ENCODE measurements at regions not wholly inside any gene's neighbourhood (a gene's known extent, or its start where the extent isn't known, plus 50 kb on each side); places are given as distances from the start of the nearest gene placed in this dataset.

DNA sequence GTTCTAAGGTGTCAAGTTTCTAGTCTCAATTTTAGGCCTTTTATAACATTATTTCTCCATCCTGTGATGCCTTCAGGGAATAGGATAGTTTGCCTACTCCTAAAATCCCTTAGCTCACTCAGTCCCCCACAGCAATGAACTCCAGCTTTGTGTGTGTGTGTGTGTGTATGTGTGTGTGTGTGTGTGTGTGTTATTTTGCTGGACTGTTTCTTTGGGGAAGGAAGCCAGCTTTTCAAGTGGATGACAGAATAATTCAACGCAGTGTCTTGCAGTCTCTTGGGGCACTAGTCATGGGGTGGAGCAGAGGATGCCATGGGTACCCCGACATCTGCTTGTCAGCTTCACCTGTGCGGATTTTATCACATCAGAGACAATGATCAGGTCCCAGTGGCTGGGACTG, 262.8 kb upstream of the DAPK1 start:
- H3K36me3 ChIP-seq (ENCODE audit: control insufficient read depth in 2 of 2, insufficient read depth in 2 of 2, low read length in 1 of 2), result no peaks in the 10 kb centered on the region
- no peaks in the 10 kb centered on the region for H3K4me1 ChIP-seq (ENCODE audit: control insufficient read depth in 2 of 2, insufficient read depth in 2 of 2, low read length in 1 of 2)
- no peak overlapping the region for H3K27ac ChIP-seq (ENCODE audit: low read depth in 2 of 2, low read length in 1 of 2)
- WGBS, 2 donors, result 86 to 89% methylated on average over 3 of the region's 3 CpGs
- H3K4me3 ChIP-seq (ENCODE audit: low read depth in 1 of 2, low read length in 2 of 2), result no peak overlapping the region
- H3K9me3 ChIP-seq (ENCODE audit: control insufficient read depth in 2 of 2, insufficient read depth in 1 of 2, low read depth in 1 of 2, low read length in 1 of 2), result no peaks in the 10 kb centered on the region
- H3K27me3 ChIP-seq (ENCODE audit: control insufficient read depth in 1 of 2, insufficient read depth in 2 of 2, low read length in 2 of 2), result no peaks in the 10 kb centered on the region

DNA sequence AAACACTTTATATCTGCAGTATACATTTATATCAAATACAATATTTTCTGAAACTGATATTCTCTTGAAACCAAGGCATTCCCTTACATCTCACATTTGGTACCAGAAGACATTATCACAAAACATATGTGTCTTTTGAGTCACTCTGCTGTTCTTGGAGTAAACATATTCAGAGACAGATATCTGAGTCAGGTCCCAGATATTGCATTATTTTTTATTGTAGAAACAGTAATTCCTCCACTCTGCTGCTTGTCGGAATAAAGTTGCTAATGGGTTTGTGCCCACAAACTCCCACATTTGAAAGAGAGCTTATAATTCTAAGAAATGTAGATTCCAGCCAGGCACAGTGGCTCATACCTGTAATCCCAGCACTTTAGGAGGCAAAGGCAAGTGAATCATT, 261.1 kb upstream of the DAPK1 start:
- no peaks in the 10 kb centered on the region for H3K4me1 ChIP-seq (ENCODE audit: control insufficient read depth in 2 of 2, insufficient read depth in 2 of 2, low read length in 1 of 2)
- no peaks in the 10 kb centered on the region for H3K9me3 ChIP-seq (ENCODE audit: control insufficient read depth in 2 of 2, insufficient read depth in 1 of 2, low read depth in 1 of 2, low read length in 1 of 2)
- H3K4me3 ChIP-seq (ENCODE audit: low read depth in 1 of 2, low read length in 2 of 2), result no peak overlapping the region
- WGBS, 2 donors, result 62 to 86% methylated on average over 1 of the region's 1 CpG
- no peaks in the 10 kb centered on the region for H3K27me3 ChIP-seq (ENCODE audit: control insufficient read depth in 1 of 2, insufficient read depth in 2 of 2, low read length in 2 of 2)
- H3K36me3 ChIP-seq (ENCODE audit: control insufficient read depth in 2 of 2, insufficient read depth in 2 of 2, low read length in 1 of 2), result no peaks in the 10 kb centered on the region
- no peak overlapping the region for H3K27ac ChIP-seq (ENCODE audit: low read depth in 2 of 2, low read length in 1 of 2)

DNA sequence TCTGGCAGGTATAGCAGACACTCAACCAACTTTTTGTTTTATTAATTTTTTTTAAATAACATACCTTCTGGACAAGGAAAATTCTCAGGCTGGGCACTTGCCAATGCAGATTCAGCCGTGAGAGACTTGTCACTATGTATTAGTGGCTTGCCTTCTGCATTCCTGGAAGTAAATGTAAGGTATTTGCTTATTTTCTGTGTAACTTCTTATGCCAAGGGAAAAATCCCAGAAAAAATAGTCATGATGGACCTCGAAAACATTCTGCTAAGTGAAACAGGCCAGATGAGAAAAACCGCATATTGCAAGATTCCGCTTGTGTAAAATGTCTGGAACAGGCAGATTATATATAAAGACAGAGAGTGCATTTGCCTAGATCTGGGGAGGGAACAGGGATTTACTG, 260.3 kb upstream of the DAPK1 start:
- H3K27ac ChIP-seq (ENCODE audit: low read depth in 2 of 2, low read length in 1 of 2), result no peak overlapping the region
- no peaks in the 10 kb centered on the region for H3K4me1 ChIP-seq (ENCODE audit: control insufficient read depth in 2 of 2, insufficient read depth in 2 of 2, low read length in 1 of 2)
- WGBS, 2 donors, result 77 to 79% methylated on average over 4 of the region's 4 CpGs

DNA sequence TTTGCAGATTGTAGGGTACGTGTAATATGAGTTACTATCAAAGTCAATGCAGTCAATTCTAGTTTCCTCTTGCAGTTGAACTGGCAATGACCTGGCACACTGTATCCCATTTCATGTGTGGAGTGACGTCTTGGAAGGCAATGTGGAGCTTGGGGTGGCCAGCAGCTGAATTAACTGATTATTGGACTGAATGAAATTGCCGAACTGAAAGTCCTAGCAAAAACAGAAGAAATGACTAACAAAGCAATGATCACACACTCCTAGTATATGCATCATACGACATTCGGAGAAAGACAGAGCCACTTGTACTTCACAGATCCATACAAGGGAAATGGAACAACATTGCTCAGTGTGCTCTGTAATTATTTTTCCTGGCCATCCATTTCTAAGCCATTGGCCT, 259.1 kb upstream of the DAPK1 start:
- Histone ChIP-seq H3K27me3 (ENCODE audit: control insufficient read depth in 1 of 2, insufficient read depth in 2 of 2, low read length in 2 of 2) (no peaks in the 10 kb centered on the region), H3K27ac (ENCODE audit: low read depth in 2 of 2, low read length in 1 of 2) (no peak overlapping the region)
- 81 to 85% methylated on average over 5 of the region's 5 CpGs for WGBS, 2 donors

More for the DNA sequence above, 260.3 kb upstream of the DAPK1 start:
- H3K9me3 ChIP-seq (ENCODE audit: control insufficient read depth in 2 of 2, insufficient read depth in 1 of 2, low read depth in 1 of 2, low read length in 1 of 2), result no peaks in the 10 kb centered on the region
- H3K4me3 ChIP-seq (ENCODE audit: low read depth in 1 of 2, low read length in 2 of 2), result no peak overlapping the region
- no peaks in the 10 kb centered on the region for H3K36me3 ChIP-seq (ENCODE audit: control insufficient read depth in 2 of 2, insufficient read depth in 2 of 2, low read length in 1 of 2)
- no peaks in the 10 kb centered on the region for H3K27me3 ChIP-seq (ENCODE audit: control insufficient read depth in 1 of 2, insufficient read depth in 2 of 2, low read length in 2 of 2)

DNA sequence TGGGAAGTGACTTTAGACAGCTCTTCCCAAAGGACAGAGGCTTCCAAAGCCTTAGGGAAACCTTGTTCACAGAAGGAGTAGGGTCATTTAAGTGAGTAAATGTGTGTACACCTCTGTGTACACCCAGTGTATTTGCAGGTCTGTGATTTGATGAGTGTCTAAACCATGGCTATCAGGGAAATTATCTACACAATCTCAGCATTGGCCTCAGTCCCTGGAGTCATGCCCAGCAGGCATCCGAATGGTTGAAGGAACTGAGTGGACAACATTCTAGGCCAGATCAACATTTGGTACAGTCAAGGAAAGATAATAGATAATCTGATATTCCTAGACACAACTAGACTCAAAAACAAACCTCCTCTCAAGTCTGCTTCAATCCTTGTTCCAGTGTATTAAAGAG, 258.4 kb upstream of the DAPK1 start:
- WGBS, 2 donors, result 52% methylated on average over 1 of the region's 1 CpG
- no peaks in the 10 kb centered on the region for H3K27me3 ChIP-seq (ENCODE audit: control insufficient read depth in 1 of 2, insufficient read depth in 2 of 2, low read length in 2 of 2)

More for the DNA sequence above, 259.1 kb upstream of the DAPK1 start:
- Histone ChIP-seq H3K9me3 (ENCODE audit: control insufficient read depth in 2 of 2, insufficient read depth in 1 of 2, low read depth in 1 of 2, low read length in 1 of 2) (no peaks in the 10 kb centered on the region), H3K36me3 (ENCODE audit: control insufficient read depth in 2 of 2, insufficient read depth in 2 of 2, low read length in 1 of 2) (no peaks in the 10 kb centered on the region), H3K4me3 (ENCODE audit: low read depth in 1 of 2, low read length in 2 of 2) (no peak overlapping the region), H3K4me1 (ENCODE audit: control insufficient read depth in 2 of 2, insufficient read depth in 2 of 2, low read length in 1 of 2) (no peaks in the 10 kb centered on the region)

DNA sequence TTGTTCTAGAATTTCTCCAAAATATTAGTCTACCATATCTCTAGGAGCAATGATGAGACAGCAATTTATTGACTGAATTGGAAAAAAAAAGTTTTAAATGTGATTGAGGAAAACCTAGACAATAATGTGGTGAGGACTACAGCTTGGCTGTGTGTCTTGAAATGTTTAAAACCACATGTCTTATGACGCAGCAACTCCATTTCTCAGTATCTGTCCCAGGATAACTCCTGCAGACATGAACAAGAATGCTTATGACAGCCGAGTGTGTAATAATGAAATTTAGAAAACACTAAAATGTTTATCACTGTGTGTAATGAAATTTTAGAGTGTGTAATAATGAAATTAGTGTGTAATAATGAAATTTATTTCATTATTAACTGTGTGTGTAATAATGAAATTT, 254.1 kb upstream of the DAPK1 start:
- Histone ChIP-seq H3K27me3 (ENCODE audit: control insufficient read depth in 1 of 2, insufficient read depth in 2 of 2, low read length in 2 of 2) (no peaks in the 10 kb centered on the region), H3K36me3 (ENCODE audit: control insufficient read depth in 2 of 2, insufficient read depth in 2 of 2, low read length in 1 of 2) (no peaks in the 10 kb centered on the region), H3K9me3 (ENCODE audit: control insufficient read depth in 2 of 2, insufficient read depth in 1 of 2, low read depth in 1 of 2, low read length in 1 of 2) (no peaks in the 10 kb centered on the region), H3K4me1 (ENCODE audit: control insufficient read depth in 2 of 2, insufficient read depth in 2 of 2, low read length in 1 of 2) (no peaks in the 10 kb centered on the region), H3K4me3 (ENCODE audit: low read depth in 1 of 2, low read length in 2 of 2) (no peak overlapping the region), H3K27ac (ENCODE audit: low read depth in 2 of 2, low read length in 1 of 2) (no peak overlapping the region)
- 80 to 81% methylated on average over 2 of the region's 2 CpGs for WGBS, 2 donors

More for the DNA sequence above, 258.4 kb upstream of the DAPK1 start:
- no peaks in the 10 kb centered on the region for H3K36me3 ChIP-seq (ENCODE audit: control insufficient read depth in 2 of 2, insufficient read depth in 2 of 2, low read length in 1 of 2)
- H3K9me3 ChIP-seq (ENCODE audit: control insufficient read depth in 2 of 2, insufficient read depth in 1 of 2, low read depth in 1 of 2, low read length in 1 of 2), result no peaks in the 10 kb centered on the region
- no peak overlapping the region for H3K27ac ChIP-seq (ENCODE audit: low read depth in 2 of 2, low read length in 1 of 2)
- no peaks in the 10 kb centered on the region for H3K4me1 ChIP-seq (ENCODE audit: control insufficient read depth in 2 of 2, insufficient read depth in 2 of 2, low read length in 1 of 2)
- H3K4me3 ChIP-seq (ENCODE audit: low read depth in 1 of 2, low read length in 2 of 2), result no peak overlapping the region

DNA sequence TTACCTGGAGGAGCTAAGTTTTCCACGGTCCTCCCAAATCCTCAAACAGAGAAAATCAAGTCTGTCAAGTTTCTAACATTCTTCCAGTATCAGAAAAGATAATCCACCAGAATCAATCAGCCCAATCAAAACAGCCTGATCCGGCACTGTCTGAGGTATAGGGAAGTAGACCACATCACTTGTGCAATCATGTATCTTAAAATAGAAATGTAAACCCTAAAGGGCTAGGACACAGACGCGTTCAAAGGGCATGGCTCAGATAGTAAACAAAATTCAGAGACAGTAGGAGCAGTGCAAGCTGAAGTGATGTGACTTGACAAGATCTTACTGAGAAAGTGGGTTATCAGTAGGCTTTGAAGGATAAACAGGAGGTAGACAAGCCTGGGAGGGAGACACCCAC, 252.4 kb upstream of the DAPK1 start:
- H3K4me1 ChIP-seq (ENCODE audit: control insufficient read depth in 2 of 2, insufficient read depth in 2 of 2, low read length in 1 of 2), result no peaks in the 10 kb centered on the region
- no peaks in the 10 kb centered on the region for H3K36me3 ChIP-seq (ENCODE audit: control insufficient read depth in 2 of 2, insufficient read depth in 2 of 2, low read length in 1 of 2)
- 35 to 41% methylated on average over 4 of the region's 4 CpGs for WGBS, 2 donors
- no peaks in the 10 kb centered on the region for H3K9me3 ChIP-seq (ENCODE audit: control insufficient read depth in 2 of 2, insufficient read depth in 1 of 2, low read depth in 1 of 2, low read length in 1 of 2)
- H3K4me3 ChIP-seq (ENCODE audit: low read depth in 1 of 2, low read length in 2 of 2), result no peak overlapping the region
- no peaks in the 10 kb centered on the region for H3K27me3 ChIP-seq (ENCODE audit: control insufficient read depth in 1 of 2, insufficient read depth in 2 of 2, low read length in 2 of 2)
- no peak overlapping the region for H3K27ac ChIP-seq (ENCODE audit: low read depth in 2 of 2, low read length in 1 of 2)

DNA sequence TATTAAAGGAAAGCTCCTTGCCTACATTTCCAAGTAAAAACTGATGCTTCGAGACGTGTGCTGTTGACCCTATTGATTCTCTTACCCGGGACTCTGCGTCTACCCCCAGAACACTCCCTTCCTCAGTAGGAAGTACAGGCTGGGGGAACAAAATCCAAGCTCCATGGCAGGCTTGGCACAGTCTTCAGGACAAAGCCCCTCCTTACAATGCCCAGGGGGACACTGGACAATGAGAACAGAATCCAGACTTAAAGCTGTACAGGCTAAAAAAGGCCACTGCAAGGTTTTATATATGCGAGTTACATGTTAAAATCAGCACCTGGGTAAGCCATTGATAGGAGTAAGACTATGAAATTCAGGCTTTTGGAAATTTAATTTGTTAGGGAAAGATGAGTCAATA, 250.6 kb upstream of the DAPK1 start:
- 86 to 88% methylated on average over 5 of the region's 5 CpGs for WGBS, 2 donors
- H3K4me3 ChIP-seq (ENCODE audit: low read depth in 1 of 2, low read length in 2 of 2), result no peak overlapping the region

DNA sequence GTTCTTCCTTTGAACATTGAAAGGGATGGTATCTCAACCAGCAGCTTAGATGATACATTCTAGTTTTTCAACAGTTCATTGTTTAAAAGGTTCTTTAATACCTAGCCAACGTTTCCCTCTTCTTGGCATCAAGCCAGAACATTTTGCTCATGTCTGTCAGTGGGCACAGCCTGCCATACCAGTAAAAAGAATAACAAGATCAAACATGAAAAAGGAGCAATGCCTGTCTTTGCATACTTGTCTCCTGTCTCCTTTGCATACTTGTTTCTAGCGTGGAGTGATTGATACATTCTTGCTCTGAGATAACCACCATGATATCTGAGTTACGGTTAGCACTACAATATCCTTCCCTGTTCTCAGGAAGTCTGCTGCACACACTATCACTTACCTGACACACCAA, 248.6 kb upstream of the DAPK1 start:
- 35 to 36% methylated on average over 3 of the region's 3 CpGs for WGBS, 2 donors
- Histone ChIP-seq H3K4me3 (ENCODE audit: low read depth in 1 of 2, low read length in 2 of 2) (no peak overlapping the region), H3K4me1 (ENCODE audit: control insufficient read depth in 2 of 2, insufficient read depth in 2 of 2, low read length in 1 of 2) (no peaks in the 10 kb centered on the region), H3K9me3 (ENCODE audit: control insufficient read depth in 2 of 2, insufficient read depth in 1 of 2, low read depth in 1 of 2, low read length in 1 of 2) (peaks cover 0 to 2% of the 10 kb centered on the region in 2 donors), H3K27ac (ENCODE audit: low read depth in 2 of 2, low read length in 1 of 2) (no peak overlapping the region), H3K36me3 (ENCODE audit: control insufficient read depth in 2 of 2, insufficient read depth in 2 of 2, low read length in 1 of 2) (no peaks in the 10 kb centered on the region), H3K27me3 (ENCODE audit: control insufficient read depth in 1 of 2, insufficient read depth in 2 of 2, low read length in 2 of 2) (no peaks in the 10 kb centered on the region)

More for the DNA sequence above, 250.6 kb upstream of the DAPK1 start:
- Histone ChIP-seq H3K9me3 (ENCODE audit: control insufficient read depth in 2 of 2, insufficient read depth in 1 of 2, low read depth in 1 of 2, low read length in 1 of 2) (no peaks in the 10 kb centered on the region), H3K27ac (ENCODE audit: low read depth in 2 of 2, low read length in 1 of 2) (no peak overlapping the region), H3K4me1 (ENCODE audit: control insufficient read depth in 2 of 2, insufficient read depth in 2 of 2, low read length in 1 of 2) (no peaks in the 10 kb centered on the region), H3K27me3 (ENCODE audit: control insufficient read depth in 1 of 2, insufficient read depth in 2 of 2, low read length in 2 of 2) (no peaks in the 10 kb centered on the region), H3K36me3 (ENCODE audit: control insufficient read depth in 2 of 2, insufficient read depth in 2 of 2, low read length in 1 of 2) (no peaks in the 10 kb centered on the region)

DNA sequence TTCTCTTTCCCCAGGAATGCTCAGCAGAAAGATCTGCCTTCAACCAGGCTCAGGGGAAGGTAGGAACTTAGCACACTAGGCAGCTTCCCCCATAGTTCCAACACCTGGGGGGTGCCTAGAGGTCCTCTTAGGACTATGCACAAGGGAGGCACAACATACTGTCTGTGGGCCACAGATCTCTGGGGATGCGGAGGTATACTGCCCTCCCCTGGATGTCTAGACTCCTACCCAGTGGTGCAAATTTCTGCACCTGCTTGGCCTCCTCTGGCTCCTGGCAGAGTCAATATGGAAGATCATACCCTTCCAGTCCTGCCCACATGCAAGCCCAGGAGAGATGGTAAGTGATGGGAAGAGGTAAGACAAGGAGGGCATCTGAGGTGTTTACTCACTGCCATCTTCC, 247.5 kb upstream of the DAPK1 start:
- H3K4me3 ChIP-seq (ENCODE audit: low read depth in 1 of 2, low read length in 2 of 2), result no peak overlapping the region
- H3K36me3 ChIP-seq (ENCODE audit: control insufficient read depth in 2 of 2, insufficient read depth in 2 of 2, low read length in 1 of 2), result no peaks in the 10 kb centered on the region
- no peaks in the 10 kb centered on the region for H3K4me1 ChIP-seq (ENCODE audit: control insufficient read depth in 2 of 2, insufficient read depth in 2 of 2, low read length in 1 of 2)
- 89 to 92% methylated on average over 1 of the region's 1 CpG for WGBS, 2 donors
- no peak overlapping the region for H3K27ac ChIP-seq (ENCODE audit: low read depth in 2 of 2, low read length in 1 of 2)
- no peaks in the 10 kb centered on the region for H3K27me3 ChIP-seq (ENCODE audit: control insufficient read depth in 1 of 2, insufficient read depth in 2 of 2, low read length in 2 of 2)
- H3K9me3 ChIP-seq (ENCODE audit: control insufficient read depth in 2 of 2, insufficient read depth in 1 of 2, low read depth in 1 of 2, low read length in 1 of 2), result peaks cover 0 to 2% of the 10 kb centered on the region in 2 donors
